ENCODE measurements at regions not wholly inside any gene's neighbourhood (a gene's known extent, or its start where the extent isn't known, plus 50 kb on each side); places are given as distances from the start of the nearest gene placed in this dataset.

DNA sequence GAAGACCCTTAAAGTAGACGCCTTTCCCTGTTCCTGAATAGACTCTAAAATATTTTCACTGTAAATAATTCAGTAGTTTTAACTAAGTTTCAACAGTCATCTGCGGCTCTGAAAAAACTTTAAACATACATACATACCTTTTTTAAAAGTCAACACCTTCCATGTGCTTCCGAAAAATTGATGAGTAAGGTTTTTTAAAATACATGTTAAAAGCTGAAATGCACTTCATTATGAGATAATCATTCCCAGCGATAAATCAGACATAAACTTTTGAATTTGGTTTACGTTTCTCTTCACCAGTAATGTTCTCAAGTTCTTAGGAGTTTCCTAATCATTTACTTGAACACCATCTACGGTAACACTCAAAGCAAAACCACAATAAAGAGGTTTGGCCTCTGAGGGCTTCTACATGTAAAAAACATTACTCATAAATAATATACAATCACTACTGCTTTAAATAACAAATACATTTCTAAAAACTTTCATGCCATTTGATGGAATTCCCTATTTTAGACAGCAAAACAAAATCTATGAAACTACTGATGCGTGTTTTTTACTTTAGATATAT, 403.5 kb downstream of the SHQ1 start:
- DNase-seq (ENCODE audit: low spot score): no peak
- intact Hi-C loops (cut with micrococcal nuclease): loop anchor here (1.0 to 2.0 kb wide), 6 partner anchors 17 to 570 kb away; no protein-coding TSS in a partner anchor
- Mint-ChIP-seq H3K27me3 (ENCODE audit: low read depth) (no peaks in the 10 kb centered on the region), H3K36me3 (ENCODE audit: low read depth) (peaks cover 69% of the 10 kb centered on the region), H3K27ac (peak overlapping the region; percentile 73), H3K4me3 (ENCODE audit: low read depth) (peak overlapping the region; percentile 93), H3K9me3 (no peaks in the 10 kb centered on the region), H3K4me1 (ENCODE audit: low read depth) (peaks cover 61% of the 10 kb centered on the region)

DNA sequence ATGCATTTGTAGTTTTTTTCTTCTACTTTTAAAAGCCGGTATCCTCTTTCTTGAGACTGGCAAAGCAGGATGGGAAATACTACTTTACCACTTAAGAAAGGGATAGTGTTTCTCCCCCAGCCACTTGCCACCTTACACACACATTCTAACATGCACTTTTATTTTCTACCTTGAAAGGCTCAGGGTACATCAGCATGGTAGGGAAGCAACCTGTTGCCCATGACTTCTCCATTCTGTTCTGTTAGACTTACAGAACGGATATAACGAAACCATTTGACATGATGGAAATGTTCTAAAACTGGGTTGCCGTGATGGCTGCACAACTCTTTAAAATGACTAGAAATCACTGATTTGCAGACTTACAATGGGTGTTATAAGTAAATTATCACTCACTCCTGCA, 405.5 kb downstream of the SHQ1 start:
- H3K4me1 Mint-ChIP-seq (ENCODE audit: low read depth): peaks cover 70% of the 10 kb centered on the region
- H3K36me3 Mint-ChIP-seq (ENCODE audit: low read depth): peaks cover 86% of the 10 kb centered on the region
- no peaks in the 10 kb centered on the region for H3K9me3 Mint-ChIP-seq
- peak overlapping the region; percentile 62 for H3K27ac Mint-ChIP-seq
- DNase-seq (ENCODE audit: low spot score): no peak
- H3K4me3 Mint-ChIP-seq (ENCODE audit: low read depth): peak overlapping the region; percentile 93
- intact Hi-C loops (cut with micrococcal nuclease): loop anchor here (1.0 kb wide), 1 partner anchor 718 kb away; no protein-coding TSS in a partner anchor
- no peaks in the 10 kb centered on the region for H3K27me3 Mint-ChIP-seq (ENCODE audit: low read depth)

DNA sequence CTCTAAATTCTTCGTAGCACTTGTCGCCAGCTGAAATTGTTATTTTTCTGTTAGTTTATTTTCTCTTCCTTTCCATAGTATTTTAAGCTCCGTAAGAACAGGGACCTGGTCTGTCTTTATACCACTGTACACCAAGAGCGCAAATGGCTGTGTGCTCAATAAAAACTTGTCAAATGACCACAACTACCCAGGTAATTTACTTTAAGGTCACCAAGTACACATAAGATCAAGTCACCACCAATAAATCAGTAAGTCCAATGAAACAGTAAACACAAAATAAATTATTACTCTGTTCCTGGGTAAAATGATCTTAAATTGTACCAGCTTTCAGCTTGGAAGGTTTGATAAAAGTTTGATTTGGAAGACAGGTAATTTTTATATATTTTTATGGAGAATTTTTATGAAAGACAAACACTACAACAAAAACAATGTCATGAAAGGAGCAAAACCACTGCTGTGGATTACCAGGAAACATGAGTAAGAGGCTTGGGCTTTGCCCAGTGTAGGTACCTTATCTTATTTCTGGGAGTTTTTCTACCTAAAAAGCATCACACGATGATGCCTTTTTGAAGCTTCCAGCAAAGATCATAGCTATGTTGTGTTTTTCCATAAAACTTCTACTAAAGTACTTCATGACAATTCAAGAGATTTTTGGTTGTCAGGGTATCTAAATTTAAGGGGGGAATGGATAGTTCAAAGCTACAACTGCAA, 406.8 kb downstream of the SHQ1 start:
- peaks cover 78% of the 10 kb centered on the region for H3K4me1 Mint-ChIP-seq (ENCODE audit: low read depth)
- peak overlapping the region; percentile 93 for H3K4me3 Mint-ChIP-seq (ENCODE audit: low read depth)
- peaks cover 98% of the 10 kb centered on the region for H3K36me3 Mint-ChIP-seq (ENCODE audit: low read depth)

DNA sequence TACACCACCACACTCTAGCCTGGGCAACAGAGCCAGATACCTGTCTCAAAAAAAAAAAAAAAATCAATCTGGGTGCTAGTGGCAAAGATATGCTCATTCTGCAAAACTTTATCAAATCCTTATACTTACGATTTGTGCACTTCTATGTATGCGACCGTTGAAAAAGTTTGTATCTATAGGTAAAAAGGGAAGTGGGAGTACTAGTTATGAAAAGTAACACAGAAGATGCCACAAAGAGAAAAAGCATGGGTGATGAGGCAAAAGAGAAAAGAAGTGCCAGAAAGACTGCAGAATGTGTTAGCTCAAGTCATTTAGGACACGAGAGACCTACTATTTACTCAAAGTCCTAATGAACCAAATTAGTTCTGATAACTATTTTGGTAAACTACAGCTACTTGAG, 407.8 kb downstream of the SHQ1 start:
- Mint-ChIP-seq H3K27ac (no peak overlapping the region), H3K4me3 (ENCODE audit: low read depth) (no peak overlapping the region), H3K36me3 (ENCODE audit: low read depth) (peaks cover 98% of the 10 kb centered on the region), H3K9me3 (no peaks in the 10 kb centered on the region), H3K4me1 (ENCODE audit: low read depth) (peaks cover 78% of the 10 kb centered on the region), H3K27me3 (ENCODE audit: low read depth) (no peaks in the 10 kb centered on the region)
- intact Hi-C loops (cut with micrococcal nuclease): no loop called here
- DNase-seq (ENCODE audit: low spot score): no peak

More for the DNA sequence above, 406.8 kb downstream of the SHQ1 start:
- intact Hi-C loops (cut with micrococcal nuclease): no loop called here
- Mint-ChIP-seq H3K9me3 (no peaks in the 10 kb centered on the region), H3K27me3 (ENCODE audit: low read depth) (no peaks in the 10 kb centered on the region), H3K27ac (peak overlapping the region; percentile 86)
- no peak for DNase-seq (ENCODE audit: low spot score)

DNA sequence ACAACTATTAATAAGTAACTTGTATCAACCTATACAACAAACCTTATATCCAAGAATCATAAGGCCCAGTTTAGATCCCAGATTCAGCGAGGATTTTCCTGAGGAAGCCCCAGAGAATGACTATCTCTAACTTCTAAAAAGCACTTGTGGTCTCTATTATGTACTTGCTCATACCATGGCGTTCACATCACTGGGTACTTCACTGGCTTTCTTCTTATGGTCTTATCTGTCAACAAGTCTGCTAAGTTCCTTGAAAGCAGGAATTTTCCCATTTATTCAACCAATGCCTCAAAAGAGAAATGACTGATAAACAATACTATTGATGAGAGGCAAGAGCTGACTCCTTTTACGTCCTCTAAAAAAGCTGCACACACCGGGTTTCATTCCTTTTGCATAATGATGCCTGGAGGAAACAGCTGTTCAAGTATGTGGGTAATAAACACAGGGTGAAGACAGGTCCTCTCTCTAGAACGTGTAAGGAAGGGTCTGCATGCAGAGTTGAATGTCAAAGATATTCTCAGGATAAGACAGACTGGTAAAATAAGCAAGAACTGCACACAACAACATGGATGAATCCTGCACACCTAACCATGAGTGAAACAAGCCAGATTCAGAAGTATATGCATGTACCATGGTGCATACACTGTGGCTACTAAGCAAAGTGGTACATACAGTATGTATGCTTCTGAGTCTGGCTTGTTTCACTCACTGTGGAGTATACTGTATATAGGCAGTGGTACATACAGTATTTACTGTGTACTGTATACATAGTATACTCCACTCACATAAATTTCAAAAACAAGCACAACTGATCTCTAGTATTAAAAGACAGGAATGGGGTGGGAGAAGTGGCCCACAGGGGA, 408.7 kb downstream of the SHQ1 start:
- Mint-ChIP-seq H3K27ac (peak overlapping the region; percentile 24), H3K4me3 (ENCODE audit: low read depth) (no peak overlapping the region), H3K9me3 (no peaks in the 10 kb centered on the region), H3K4me1 (ENCODE audit: low read depth) (peaks cover 80% of the 10 kb centered on the region), H3K36me3 (ENCODE audit: low read depth) (peaks cover 98% of the 10 kb centered on the region), H3K27me3 (ENCODE audit: low read depth) (no peaks in the 10 kb centered on the region)
- DNase-seq (ENCODE audit: low spot score): no peak
- intact Hi-C loops (cut with micrococcal nuclease): no loop called here

DNA sequence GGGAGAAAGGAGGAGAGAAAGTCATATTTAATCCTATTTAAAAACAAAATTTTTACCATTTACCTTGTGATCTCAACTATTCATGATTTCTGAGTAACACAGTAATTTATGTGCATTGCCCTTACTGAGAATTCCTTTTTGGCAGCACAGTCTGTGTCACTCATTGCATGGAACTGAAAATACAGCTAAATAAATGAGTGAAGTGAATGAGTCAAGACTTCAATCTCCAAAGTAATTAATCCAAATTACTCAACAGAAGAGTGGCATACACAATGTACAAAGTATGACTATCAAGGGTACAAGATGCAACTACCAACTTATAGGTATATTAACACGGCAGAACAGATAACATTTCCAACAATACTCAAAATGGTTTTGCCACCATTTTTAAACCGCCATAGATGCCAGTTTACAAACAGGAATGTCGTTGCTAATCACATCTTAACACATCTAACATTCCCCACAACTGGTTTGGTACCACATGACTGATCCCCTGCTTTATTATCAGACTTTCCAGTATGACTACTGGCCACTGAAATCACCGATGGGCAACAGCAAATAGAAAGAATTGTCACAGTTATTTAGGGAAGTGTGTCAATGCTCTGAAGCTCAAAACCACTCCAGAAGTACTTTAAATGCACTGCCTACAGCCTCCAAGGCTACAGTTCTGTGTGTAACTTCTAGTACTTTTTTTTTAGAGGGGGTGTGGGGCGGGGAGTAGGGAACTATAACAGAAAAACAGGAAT, 410.4 kb downstream of the SHQ1 start:
- Mint-ChIP-seq H3K9me3 (no peaks in the 10 kb centered on the region), H3K4me3 (ENCODE audit: low read depth) (peak overlapping the region; percentile 60), H3K4me1 (ENCODE audit: low read depth) (peaks cover 76% of the 10 kb centered on the region), H3K27me3 (ENCODE audit: low read depth) (no peaks in the 10 kb centered on the region), H3K27ac (peak overlapping the region; percentile 86), H3K36me3 (ENCODE audit: low read depth) (peaks cover 93% of the 10 kb centered on the region)
- intact Hi-C loops (cut with micrococcal nuclease): loop anchor here (1.0 to 2.0 kb wide), 2 partner anchors 11 to 55 kb away; no protein-coding TSS in a partner anchor
- no peak for DNase-seq (ENCODE audit: low spot score)

DNA sequence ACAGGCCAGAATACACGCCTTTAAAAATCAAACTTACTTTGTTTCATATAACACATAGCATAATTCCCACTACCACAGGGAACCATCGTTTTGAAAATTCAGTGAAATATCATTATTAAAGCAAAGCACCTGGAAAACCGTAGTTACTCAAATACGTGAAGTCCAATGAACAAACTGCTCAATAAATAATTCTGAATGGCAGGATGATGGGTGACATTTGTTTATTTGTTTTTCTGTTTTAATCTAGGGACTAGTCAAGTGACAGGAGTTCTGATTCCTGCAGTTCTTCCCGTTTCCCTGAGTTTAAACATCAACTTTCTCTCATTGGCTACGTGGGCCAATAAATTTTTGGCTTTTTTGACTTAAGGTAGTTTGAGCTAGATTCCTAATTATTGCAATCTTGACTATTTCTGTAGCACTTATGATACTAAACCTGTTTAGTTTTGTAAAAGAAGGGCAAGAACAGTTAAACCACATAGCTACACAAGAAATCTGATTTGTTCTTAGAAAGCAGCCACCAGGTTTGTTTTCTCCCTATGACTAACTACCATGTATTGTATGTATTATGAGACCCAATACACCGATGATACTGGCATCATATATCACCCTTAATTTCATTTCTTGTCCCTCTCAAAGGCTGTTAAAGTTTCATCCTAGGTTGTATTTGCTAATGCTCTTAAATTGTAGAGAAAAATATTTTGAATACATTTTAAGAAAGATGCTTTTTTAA, 411.2 kb downstream of the SHQ1 start:
- DNase-seq (ENCODE audit: low spot score): no peak
- intact Hi-C loops (cut with micrococcal nuclease): loop anchor here (1.0 to 2.0 kb wide), 2 partner anchors 10 to 54 kb away; no protein-coding TSS in a partner anchor
- H3K27me3 Mint-ChIP-seq (ENCODE audit: low read depth): no peaks in the 10 kb centered on the region
- H3K4me1 Mint-ChIP-seq (ENCODE audit: low read depth): peaks cover 75% of the 10 kb centered on the region
- H3K4me3 Mint-ChIP-seq (ENCODE audit: low read depth): peak overlapping the region; percentile 60
- H3K36me3 Mint-ChIP-seq (ENCODE audit: low read depth): peaks cover 93% of the 10 kb centered on the region
- peak overlapping the region; percentile 86 for H3K27ac Mint-ChIP-seq
- H3K9me3 Mint-ChIP-seq: no peaks in the 10 kb centered on the region

DNA sequence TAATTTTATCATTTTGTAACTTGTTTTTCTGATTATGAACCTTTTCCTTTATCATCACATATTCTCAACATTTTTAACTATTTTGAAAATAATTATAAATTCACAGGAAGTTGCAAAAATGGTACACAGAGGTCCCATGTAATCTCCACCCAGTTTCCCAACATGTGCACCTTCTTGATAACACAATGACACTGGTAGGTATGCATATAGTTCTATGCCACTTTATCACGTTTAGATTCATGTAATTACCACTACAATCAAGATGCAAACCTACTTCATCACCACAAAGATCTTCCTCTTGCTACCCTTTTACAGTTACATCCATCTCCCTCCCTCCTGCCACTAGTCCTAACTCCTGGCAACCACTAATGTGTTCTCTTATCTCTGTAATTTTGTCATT, 413.9 kb downstream of the SHQ1 start:
- peak overlapping the region; percentile 1 for H3K27ac Mint-ChIP-seq
- intact Hi-C loops (cut with micrococcal nuclease): no loop called here
- H3K4me3 Mint-ChIP-seq (ENCODE audit: low read depth): no peak overlapping the region

DNA sequence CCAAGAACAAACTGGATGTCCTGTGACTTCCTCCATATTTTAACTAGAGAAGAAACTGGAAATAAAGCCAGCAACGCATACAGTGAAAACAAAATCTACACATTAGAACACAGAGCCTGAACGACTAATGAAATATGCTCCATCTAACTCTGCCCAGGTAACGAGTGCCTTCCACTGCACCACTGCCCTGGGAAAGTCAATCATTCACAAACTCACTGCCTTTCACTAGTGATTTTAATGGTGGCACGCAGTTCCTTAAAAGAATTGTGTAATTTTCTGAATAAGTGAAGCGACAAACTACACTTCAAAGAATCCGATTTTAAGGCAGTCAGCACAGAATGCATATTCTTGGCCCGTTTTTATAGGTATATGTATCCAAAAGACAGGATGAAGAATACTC, 416.0 kb downstream of the SHQ1 start:
- Mint-ChIP-seq H3K4me1 (ENCODE audit: low read depth) (peaks cover 63% of the 10 kb centered on the region), H3K9me3 (no peaks in the 10 kb centered on the region), H3K36me3 (ENCODE audit: low read depth) (peaks cover 74% of the 10 kb centered on the region), H3K4me3 (ENCODE audit: low read depth) (no peak overlapping the region), H3K27me3 (ENCODE audit: low read depth) (no peaks in the 10 kb centered on the region), H3K27ac (no peak overlapping the region)
- no peak for DNase-seq (ENCODE audit: low spot score)
- intact Hi-C loops (cut with micrococcal nuclease): no loop called here

More for the DNA sequence above, 413.9 kb downstream of the SHQ1 start:
- peaks cover 66% of the 10 kb centered on the region for H3K4me1 Mint-ChIP-seq (ENCODE audit: low read depth)
- DNase-seq (ENCODE audit: low spot score): no peak
- H3K36me3 Mint-ChIP-seq (ENCODE audit: low read depth): peaks cover 80% of the 10 kb centered on the region
- no peaks in the 10 kb centered on the region for H3K27me3 Mint-ChIP-seq (ENCODE audit: low read depth)
- H3K9me3 Mint-ChIP-seq: no peaks in the 10 kb centered on the region

DNA sequence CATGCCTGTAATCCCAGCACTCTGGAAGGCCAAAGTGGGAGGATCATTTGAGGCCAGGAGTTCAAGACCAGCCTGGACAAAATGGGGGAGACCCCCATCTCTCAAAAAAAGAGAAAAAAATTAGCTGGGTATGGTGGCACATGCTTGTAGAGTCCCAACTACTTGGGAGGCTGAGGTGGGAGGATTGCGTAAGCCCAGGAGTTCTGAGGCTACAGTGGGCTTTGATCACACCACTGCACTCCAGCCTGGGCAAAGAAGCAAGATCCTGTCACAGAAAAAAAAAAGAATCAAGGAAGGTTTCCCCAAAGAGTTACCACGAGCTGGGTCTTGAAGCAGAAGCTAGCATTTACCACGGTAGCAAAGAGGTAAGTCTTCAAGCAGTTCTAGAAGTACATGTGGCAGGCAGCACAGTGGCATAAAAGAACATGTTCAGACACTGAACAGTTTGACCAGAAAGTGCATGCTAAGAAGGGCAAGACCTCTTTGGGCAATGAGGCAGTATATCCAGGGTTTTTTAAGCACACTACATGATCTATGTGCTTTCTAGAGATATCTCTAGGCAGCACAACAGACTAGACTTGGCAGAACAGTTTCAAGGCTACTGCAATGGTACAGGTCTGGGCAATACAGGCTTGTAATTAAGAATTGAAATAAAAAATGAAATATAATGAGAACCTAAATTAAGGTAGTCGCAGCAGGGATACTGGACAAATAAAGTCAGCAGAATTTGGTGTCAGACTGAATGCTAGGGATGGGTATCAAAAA, 418.5 kb downstream of the SHQ1 start:
- peak overlapping the region; percentile 62 for H3K27ac Mint-ChIP-seq
- H3K27me3 Mint-ChIP-seq (ENCODE audit: low read depth): no peaks in the 10 kb centered on the region
- H3K4me1 Mint-ChIP-seq (ENCODE audit: low read depth): peaks cover 78% of the 10 kb centered on the region
- DNase-seq (ENCODE audit: low spot score): no peak
- H3K36me3 Mint-ChIP-seq (ENCODE audit: low read depth): peaks cover 62% of the 10 kb centered on the region
- H3K4me3 Mint-ChIP-seq (ENCODE audit: low read depth): peak overlapping the region; percentile 19
- intact Hi-C loops (cut with micrococcal nuclease): loop anchor here (5.0 to 10.0 kb wide), 3 partner anchors 165 to 393 kb away; no protein-coding TSS in a partner anchor
- no peaks in the 10 kb centered on the region for H3K9me3 Mint-ChIP-seq

DNA sequence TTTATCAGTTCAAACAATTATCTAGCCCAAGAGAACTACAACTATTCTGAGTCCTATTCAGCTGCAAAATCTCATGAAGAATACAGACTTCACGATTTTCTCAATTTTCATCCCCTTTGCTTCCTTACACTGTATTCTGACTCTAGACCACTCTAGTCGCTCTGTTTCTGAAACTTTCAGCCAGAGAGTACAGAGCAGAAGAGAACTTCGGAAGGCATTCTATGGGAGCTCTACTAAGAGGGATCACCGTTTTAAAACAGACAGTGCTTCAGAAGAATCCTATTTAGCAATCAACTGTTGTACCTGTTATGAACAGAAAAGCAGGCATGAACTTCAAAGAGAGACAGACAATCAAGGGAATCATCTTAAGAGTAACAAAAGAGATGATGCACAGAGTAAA, 419.4 kb downstream of the SHQ1 start:
- H3K4me1 Mint-ChIP-seq (ENCODE audit: low read depth): peaks cover 76% of the 10 kb centered on the region
- peaks cover 58% of the 10 kb centered on the region for H3K36me3 Mint-ChIP-seq (ENCODE audit: low read depth)
- intact Hi-C loops (cut with micrococcal nuclease): loop anchor here (5.0 to 10.0 kb wide), 3 partner anchors 164 to 393 kb away; no protein-coding TSS in a partner anchor
- H3K9me3 Mint-ChIP-seq: no peaks in the 10 kb centered on the region
- H3K4me3 Mint-ChIP-seq (ENCODE audit: low read depth): peak overlapping the region; percentile 30
- no peaks in the 10 kb centered on the region for H3K27me3 Mint-ChIP-seq (ENCODE audit: low read depth)
- no peak for DNase-seq (ENCODE audit: low spot score)
- H3K27ac Mint-ChIP-seq: peak overlapping the region; percentile 62

Measured in activated T-helper 2 cell treated with anti-CD3 and anti-CD28 coated beads, Interferon-gamma antibody, Interleukin-2, Interleukin-4, amounts not matched to agents 10 μg/mL and 5 μg/mL and 100 μg/mL, durations not matched to agents 14 hours and 24 hours and 36 hours (primary cell).